ENCODE measurements at regions not wholly inside any gene's neighbourhood (a gene's known extent, or its start where the extent isn't known, plus 50 kb on each side); places are given as distances from the start of the nearest gene placed in this dataset.

GRCh38 chr1:157189096-157189495, 50.9 kb upstream of the ETV3 start (continued):
- TF ChIP-seq ZNF331 (CRISPR knock-in tag; IDR thresholded peaks at IDR 0.05; ENCODE audit: low read depth) (no peak), STAT1 (IDR thresholded peaks at IDR 0.05; ENCODE audit: unreplicated experiment) (no peak), CREB1 (CRISPR knock-in tag; IDR thresholded peaks at IDR 0.05; ENCODE audit: low read depth) (no peak)
